IMR-90 (cell line): ENCODE measurements at regions not wholly inside any gene's neighbourhood (a gene's known extent, or its start where the extent isn't known, plus 50 kb on each side); places are given as distances from the start of the nearest gene placed in this dataset.

Experiments used
- ATAC-seq: fragments of 200-7000 bp; cut with Tn5 transposase; 2 replicates; pipeline ENCODE4 v1.9.1; 2020; ENCODE audit warnings: low read depth, mild to moderate bottlenecking, moderate library complexity
- BruUV-seq: library from RNA; stranded (reverse); fragments of 400-500 nt; replicated peaks from 2 replicates; lab custom pipeline; 2021; lab: Mats Ljungman, UMichigan
- CTCF ChIA-PET: fragments of 300-600 bp; formaldehyde crosslinking; extraction: SDS; loops from one replicate; lab custom pipeline; 2021; ENCODE audit warnings: antibody characterized with exemption; lab: Yijun Ruan, JAX
- POLR2A ChIA-PET: fragments of 300-600 bp; sonication (Branson Sonifier 250); formaldehyde crosslinking; loops from one replicate; lab custom pipeline; 2022; ENCODE audit warnings: antibody characterized with exemption; ENCODE audit not compliant: unreplicated experiment; lab: Charles Lee
- DNase-seq: peaks from one replicate; pipeline ENCODE4 v3.0.0; 2013
- H2AFZ ChIP-seq: replicated peaks from 2 replicates; pipeline ENCODE3; 2013; ENCODE audit warnings: low read length, mild to moderate bottlenecking; ENCODE audit not compliant: poor library complexity
- H2AK5ac ChIP-seq: 2 replicates; pipeline ENCODE4 v1.6.1; 2013; ENCODE audit warnings: low read depth, low read length, inconsistent platforms
- H2AK9ac ChIP-seq: replicated peaks from 2 replicates; pipeline ENCODE3; 2013; ENCODE audit warnings: mild to moderate bottlenecking, low read depth, low read length, moderate library complexity; ENCODE audit not compliant: poor library complexity
- H2BK120ac ChIP-seq: 2 replicates; pipeline ENCODE4 v1.6.1; 2013; ENCODE audit warnings: low read depth, low read length, inconsistent platforms
- H2BK15ac ChIP-seq: 3 replicates; pipeline ENCODE4 v1.6.1; 2013; ENCODE audit warnings: low read depth, low read length, inconsistent platforms
- H2BK20ac ChIP-seq: 2 replicates; pipeline ENCODE4 v1.6.1; 2013; ENCODE audit warnings: low read depth, mild to moderate bottlenecking, inconsistent platforms, low read length, moderate library complexity
- H2BK5ac ChIP-seq: 2 replicates; pipeline ENCODE4 v1.6.1; 2013; ENCODE audit warnings: mild to moderate bottlenecking, low read depth, low read length, inconsistent platforms; ENCODE audit not compliant: poor library complexity, severe bottlenecking
- H3K14ac ChIP-seq: replicated peaks from 2 replicates; pipeline ENCODE4 v1.6.1; 2013; ENCODE audit warnings: low read depth, low read length, inconsistent platforms
- H3K18ac ChIP-seq: 2 replicates; pipeline ENCODE4 v1.6.1; 2013; ENCODE audit warnings: low read depth, low read length, control low read depth
- H3K23ac ChIP-seq: 2 replicates; pipeline ENCODE4 v1.6.1; 2013; ENCODE audit warnings: low read depth, low read length, inconsistent platforms
- H3K27ac ChIP-seq: 2 replicates; pipeline ENCODE4 v1.5.1; 2013; ENCODE audit warnings: mild to moderate bottlenecking, control low read depth, low read length; ENCODE audit not compliant: insufficient read depth
- H3K27me3 ChIP-seq: 2 replicates; pipeline ENCODE4 v1.6.1; 2013; ENCODE audit warnings: low read length; ENCODE audit not compliant: control insufficient read depth, insufficient read depth
- H3K36me3 ChIP-seq: 2 replicates; pipeline ENCODE4 v1.6.1; 2013; ENCODE audit warnings: low read length, mixed read lengths; ENCODE audit not compliant: control insufficient read depth, insufficient read depth
- H3K4ac ChIP-seq: 2 replicates; pipeline ENCODE4 v1.6.1; 2013; ENCODE audit warnings: low read depth, low read length, inconsistent platforms
- H3K4me1 ChIP-seq: 2 replicates; pipeline ENCODE4 v1.6.1; 2013; ENCODE audit warnings: low read length, mixed read lengths; ENCODE audit not compliant: control insufficient read depth, insufficient read depth
- H3K4me2 ChIP-seq: 2 replicates; pipeline ENCODE4 v1.6.1; 2013; ENCODE audit warnings: low read depth, mild to moderate bottlenecking, control low read depth, low read length, moderate library complexity
- H3K4me3 ChIP-seq: 2 replicates; pipeline ENCODE4 v1.5.1; 2013; ENCODE audit warnings: low read depth, mild to moderate bottlenecking, control low read depth, low read length, moderate library complexity; ENCODE audit not compliant: insufficient read depth
- H3K56ac ChIP-seq: 2 replicates; pipeline ENCODE4 v1.6.1; 2013; ENCODE audit warnings: low read length, inconsistent platforms; ENCODE audit not compliant: insufficient read depth; ENCODE audit errors: extremely low read depth
- H3K79me1 ChIP-seq, 2 experiments: 2 replicates each; pipeline ENCODE4 v1.6.1; 2013; ENCODE audit warnings: low read length in 2 of 2, inconsistent platforms in 1 of 2, low read depth in 1 of 2
- H3K9ac ChIP-seq: 2 replicates; pipeline ENCODE4 v1.6.1; 2013; ENCODE audit warnings: low read depth, low read length, control low read depth
- H3K9me1 ChIP-seq: 2 replicates; pipeline ENCODE4 v1.6.1; 2013; ENCODE audit warnings: low read length, inconsistent platforms; ENCODE audit not compliant: insufficient read depth
- H3K9me3 ChIP-seq: 2 replicates; pipeline ENCODE4 v1.6.1; 2013; ENCODE audit warnings: low read length; ENCODE audit not compliant: control insufficient read depth, insufficient read depth
- H4K20me1 ChIP-seq: 2 replicates; pipeline ENCODE4 v1.6.1; 2013; ENCODE audit warnings: low read length, inconsistent platforms; ENCODE audit not compliant: insufficient read depth
- H4K5ac ChIP-seq: 2 replicates; pipeline ENCODE4 v1.6.1; 2013; ENCODE audit warnings: mild to moderate bottlenecking, low read depth, low read length, control low read depth
- H4K8ac ChIP-seq, 2 experiments: 2 replicates each; pipeline ENCODE4 v1.6.1; 2013; ENCODE audit warnings: low read depth in 2 of 2, low read length in 2 of 2, control low read depth in 1 of 2, inconsistent platforms in 1 of 2
- H4K91ac ChIP-seq: 2 replicates; pipeline ENCODE4 v1.6.1; 2013; ENCODE audit warnings: low read depth, low read length, inconsistent platforms; ENCODE audit not compliant: insufficient read depth
- ELK1 ChIP-seq: fragments of 150-350 bp; IDR thresholded peaks from 2 replicates; pipeline ENCODE4 v1.6.1; 2016; ENCODE audit warnings: low read depth, mild to moderate bottlenecking, low read length, moderate library complexity, borderline replicate concordance
- FOS ChIP-seq: fragments of 150-350 bp; IDR thresholded peaks from 2 replicates; pipeline ENCODE4 v1.6.1; 2016; ENCODE audit warnings: low read depth, low read length
- MAZ ChIP-seq: IDR thresholded peaks from 2 replicates; pipeline ENCODE4 v1.6.1; 2012; ENCODE audit warnings: low read depth, mild to moderate bottlenecking, low read length, improper control_type of control experiment, moderate library complexity, borderline replicate concordance
- RAD21 ChIP-seq: IDR thresholded peaks from 2 replicates; pipeline ENCODE4 v1.6.1; 2012; ENCODE audit warnings: low read length, improper control_type of control experiment
- SMC3 ChIP-seq: fragments of 150-350 bp; IDR thresholded peaks from 2 replicates; pipeline ENCODE4 v1.6.1; 2016; ENCODE audit warnings: low read depth, mild to moderate bottlenecking, antibody characterized with exemption, low read length, moderate library complexity
- WGBS, 2 experiments: methylation state at CpG; one replicate each; pipeline versions ENCODE4 v1.1.5 to v1.1.7; 2013; ENCODE audit warnings: missing lambda C conversion rate in 2 of 2; ENCODE audit not compliant: insufficient read length in 1 of 2; ENCODE audit errors: extremely low coverage in 2 of 2; 5-methylcytosine and 5-hydroxymethylcytosine counted together
- dilution Hi-C: fragments of 300-500 bp; cut with HindIII; formaldehyde crosslinking; loops from one replicate; pipeline ENCODE4 v1.14.3; 2018; ENCODE audit warnings: low sequenced_read_pairs; ENCODE audit not compliant: unreplicated experiment
- in situ Hi-C: fragments of 300-500 bp; cut with MboI; formaldehyde crosslinking; loops from 3 replicates; pipeline ENCODE4 v1.14.3; 2019; ENCODE audit warnings: low sequenced_read_pairs, inconsistent platforms, mixed read lengths
- intact Hi-C: fragments of 100-400 bp; cut with micrococcal nuclease; formaldehyde crosslinking; loops from 2 replicates; pipeline ENCODE4 v1.10.0; 2022

- Histone ChIP-seq H3K4ac (no peak overlapping the region), H2AFZ (no peak overlapping the region), H3K27ac (no peak overlapping the region), H3K56ac (no peak overlapping the region), H3K4me2 (no peak overlapping the region), H2BK5ac (no peak overlapping the region), H3K79me1 (no peaks in the 10 kb centered on the region), H3K4me3 (no peak overlapping the region), H3K4me1 (no peaks in the 10 kb centered on the region), H3K27me3 (no peaks in the 10 kb centered on the region), H2AK5ac (no peak overlapping the region), H3K9ac (no peak overlapping the region), H3K9me1 (no peaks in the 10 kb centered on the region), H3K9me3 (no peaks in the 10 kb centered on the region), H2BK15ac (no peak overlapping the region), H3K14ac (no peak overlapping the region), H4K5ac (no peak overlapping the region), H2AK9ac (no peak overlapping the region), H2BK120ac (no peak overlapping the region), H3K18ac (no peak overlapping the region), H3K36me3 (no peaks in the 10 kb centered on the region), H4K91ac (no peak overlapping the region), H4K8ac (no peak overlapping the region), H2BK20ac (no peak overlapping the region), H3K23ac (no peak overlapping the region), H4K20me1 (no peaks in the 10 kb centered on the region)
- ATAC-seq (no peak), DNase-seq (no peak)
- dilution Hi-C loops (no loop called here), in situ Hi-C loops (no loop called here), intact Hi-C loops (no loop called here)
- WGBS, 2 experiments, result no CpG with 5 or more reads among the region's 1 CpG
- BruUV-seq, result no TSS peak
- TF ChIP-seq SMC3 (no peak), RAD21 (no peak), FOS (no peak), MAZ (no peak), ELK1 (no peak)
- ChIA-PET POLR2A (no interaction called here), CTCF (no interaction called here)
These were observed 577.0 kb downstream of the CDH11 start for GRCh38 chr16:64544859-64545258.
